Esophagus mucosa (tissue), 1 donor: ENCODE measurements at regions not wholly inside any gene's neighbourhood (a gene's known extent, or its start where the extent isn't known, plus 50 kb on each side); places are given as distances from the start of the nearest gene placed in this dataset.

Experiments used
- ATAC-seq: fragments of 200-7000 bp; cut with Tn5 transposase; one replicate; pipeline ENCODE4 v1.9.1; 2020
- donor health status: DM: yes; HTN: yes; CAD: no.

- no peak for ATAC-seq
Measured at GRCh38 chr4:66252291-66252690, 582.0 kb upstream of the EPHA5 start.

GRCh38 chr4:66246643-66247042 is 576.4 kb upstream of the EPHA5 start:
- ATAC-seq = no peak

- no peak for ATAC-seq
Measured at GRCh38 chr4:66235876-66236275, 565.6 kb upstream of the EPHA5 start.

- ATAC-seq = no peak
Measured at GRCh38 chr4:66229885-66230284, 559.6 kb upstream of the EPHA5 start.

- ATAC-seq = no peak
Measured at GRCh38 chr4:66225539-66225938, 555.2 kb upstream of the EPHA5 start.

- ATAC-seq = no peak
Measured at GRCh38 chr4:66223068-66223703, 552.9 kb upstream of the EPHA5 start.

GRCh38 chr4:66219401-66219800 is 549.1 kb upstream of the EPHA5 start:
- ATAC-seq = no peak

- ATAC-seq = no peak
Measured at GRCh38 chr4:66216252-66216651, 546.0 kb upstream of the EPHA5 start.

- ATAC-seq = no peak
Measured at GRCh38 chr4:66212489-66212888, 542.2 kb upstream of the EPHA5 start.

GRCh38 chr4:66204534-66205247 is 534.4 kb upstream of the EPHA5 start:
- no peak for ATAC-seq

GRCh38 chr4:66202870-66203269 is 532.6 kb upstream of the EPHA5 start:
- ATAC-seq = no peak

- no peak for ATAC-seq
Measured at GRCh38 chr4:66197451-66197850, 527.2 kb upstream of the EPHA5 start.

- ATAC-seq = no peak
Measured at GRCh38 chr4:66193487-66193886, 523.2 kb upstream of the EPHA5 start.

GRCh38 chr4:66187175-66187720 is 517.0 kb upstream of the EPHA5 start:
- no peak for ATAC-seq

- no peak for ATAC-seq
Measured at GRCh38 chr4:66186095-66186494, 515.8 kb upstream of the EPHA5 start.

- ATAC-seq = no peak
Measured at GRCh38 chr4:66182636-66183035, 512.3 kb upstream of the EPHA5 start.

- no peak for ATAC-seq
Measured at GRCh38 chr4:66178906-66179305, 508.6 kb upstream of the EPHA5 start.

- ATAC-seq = no peak
Measured at GRCh38 chr4:66169341-66169740, 499.1 kb upstream of the EPHA5 start.

GRCh38 chr4:66164869-66165268 is 494.6 kb upstream of the EPHA5 start:
- ATAC-seq = no peak

GRCh38 chr4:66160606-66161005 is 490.3 kb upstream of the EPHA5 start:
- ATAC-seq = no peak

- ATAC-seq = no peak
Measured at GRCh38 chr4:66157594-66157993, 487.3 kb upstream of the EPHA5 start.

GRCh38 chr4:66130042-66130441 is 459.8 kb upstream of the EPHA5 start:
- no peak for ATAC-seq

- no peak for ATAC-seq
Measured at GRCh38 chr4:66123831-66124413, 453.6 kb upstream of the EPHA5 start.

- no peak for ATAC-seq
Measured at GRCh38 chr4:66123190-66123589, 452.9 kb upstream of the EPHA5 start.
